ENCODE measurements at regions not wholly inside any gene's neighbourhood (a gene's known extent, or its start where the extent isn't known, plus 50 kb on each side); places are given as distances from the start of the nearest gene placed in this dataset.

GRCh38 chr20:60095456-60095855 lies 137.2 kb downstream of the CDH26 start:
- Histone ChIP-seq H3K4me3 (ENCODE audit: low read depth, low read length) (no peak overlapping the region), H3K27me3 (ENCODE audit: control insufficient read depth, insufficient read depth, low read length) (peaks cover 1% of the 10 kb centered on the region; the same call in 1 of the 2 replicates), H3K36me3 (ENCODE audit: control insufficient read depth, insufficient read depth, low read length) (no peaks in the 10 kb centered on the region)
- no peak for TF ChIP-seq CTCF (IDR thresholded peaks at IDR 0.05; ENCODE audit: insufficient read depth, low read depth, low read length)
- POLR2A ChIA-PET, result no interaction called here
- DNase-seq (ENCODE audit: low read depth), result no peak
- CTCF ChIA-PET, result interaction anchor here (1.0 kb wide), 2 partner anchors 9 to 17 kb away, joined by 3 to 4 read pairs; no protein-coding TSS in a partner anchor

GRCh38 chr20:60096166-60096565 lies 137.9 kb downstream of the CDH26 start:
- no peak for TF ChIP-seq CTCF (IDR thresholded peaks at IDR 0.05; ENCODE audit: insufficient read depth, low read depth, low read length)
- ChIA-PET POLR2A (no interaction called here), CTCF (no interaction called here)
- Histone ChIP-seq H3K27me3 (ENCODE audit: control insufficient read depth, insufficient read depth, low read length) (peaks cover 1% of the 10 kb centered on the region; the same call in 1 of the 2 replicates), H3K4me3 (ENCODE audit: low read depth, low read length) (no peak overlapping the region), H3K36me3 (ENCODE audit: control insufficient read depth, insufficient read depth, low read length) (no peaks in the 10 kb centered on the region)
- no peak for DNase-seq (ENCODE audit: low read depth)

GRCh38 chr20:60097285-60097684 lies 139.1 kb downstream of the CDH26 start:
- no peak for TF ChIP-seq CTCF (IDR thresholded peaks at IDR 0.05; ENCODE audit: insufficient read depth, low read depth, low read length)
- Histone ChIP-seq H3K36me3 (ENCODE audit: control insufficient read depth, insufficient read depth, low read length) (no peaks in the 10 kb centered on the region), H3K27me3 (ENCODE audit: control insufficient read depth, insufficient read depth, low read length) (peaks cover 1% of the 10 kb centered on the region; the same call in 1 of the 2 replicates), H3K4me3 (ENCODE audit: low read depth, low read length) (no peak overlapping the region)
- ChIA-PET POLR2A (no interaction called here), CTCF (no interaction called here)
- DNase-seq (ENCODE audit: low read depth), result no peak

- no peak for TF ChIP-seq CTCF (IDR thresholded peaks at IDR 0.05; ENCODE audit: insufficient read depth, low read depth, low read length)
- ChIA-PET POLR2A (no interaction called here), CTCF (interaction anchor here (1.3 kb wide), 1 partner anchor 11 kb away, joined by 3 read pairs; no protein-coding TSS in a partner anchor)
- DNase-seq (ENCODE audit: low read depth), result no peak
- Histone ChIP-seq H3K36me3 (ENCODE audit: control insufficient read depth, insufficient read depth, low read length) (no peaks in the 10 kb centered on the region), H3K27me3 (ENCODE audit: control insufficient read depth, insufficient read depth, low read length) (no peaks in the 10 kb centered on the region), H3K4me3 (ENCODE audit: low read depth, low read length) (no peak overlapping the region)
These were observed 142.6 kb downstream of the CDH26 start for GRCh38 chr20:60100780-60101179.

- ChIA-PET POLR2A (no interaction called here), CTCF (interaction anchor here (1.3 kb wide), 1 partner anchor 11 kb away, joined by 3 read pairs; no protein-coding TSS in a partner anchor)
- TF ChIP-seq CTCF (IDR thresholded peaks at IDR 0.05; ENCODE audit: insufficient read depth, low read depth, low read length), result no peak
- Histone ChIP-seq H3K36me3 (ENCODE audit: control insufficient read depth, insufficient read depth, low read length) (no peaks in the 10 kb centered on the region), H3K27me3 (ENCODE audit: control insufficient read depth, insufficient read depth, low read length) (no peaks in the 10 kb centered on the region), H3K4me3 (ENCODE audit: low read depth, low read length) (no peak overlapping the region)
- no peak for DNase-seq (ENCODE audit: low read depth)
These were observed 143.1 kb downstream of the CDH26 start for GRCh38 chr20:60101201-60101890.
